ENCODE measurements at regions not wholly inside any gene's neighbourhood (a gene's known extent, or its start where the extent isn't known, plus 50 kb on each side); places are given as distances from the start of the nearest gene placed in this dataset.

DNA sequence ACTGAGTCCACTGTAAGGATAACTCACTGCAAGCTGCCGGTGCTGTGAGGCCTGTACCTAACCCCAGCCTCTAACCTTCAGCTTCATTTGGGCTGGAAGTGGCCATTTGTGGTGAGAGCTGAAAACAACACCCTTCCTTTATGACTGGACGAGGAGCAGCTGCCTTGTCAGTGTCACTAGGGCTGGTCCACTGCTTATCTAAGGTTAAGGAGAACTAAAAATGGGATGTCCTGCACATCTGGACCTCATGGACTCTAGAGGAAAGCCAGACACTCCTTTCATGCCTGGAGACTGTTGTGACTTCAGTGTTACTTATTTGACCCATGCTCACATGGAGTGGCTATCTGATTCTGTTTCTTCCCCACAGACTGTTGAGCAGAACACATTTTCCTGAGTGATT lies 139.9 kb downstream of the ZNF518B start:
- no peak overlapping the region for H3K4me3 Mint-ChIP-seq
- H3K9me3 Mint-ChIP-seq, result no peaks in the 10 kb centered on the region
- H3K4me1 Mint-ChIP-seq, result no peaks in the 10 kb centered on the region
- H3K36me3 Mint-ChIP-seq (ENCODE audit: low read depth), result no peaks in the 10 kb centered on the region
- H3K27me3 Mint-ChIP-seq (ENCODE audit: low read depth), result peaks cover 8% of the 10 kb centered on the region
- H3K27ac Mint-ChIP-seq, result no peak overlapping the region
- TF ChIP-seq, protein P1, sequence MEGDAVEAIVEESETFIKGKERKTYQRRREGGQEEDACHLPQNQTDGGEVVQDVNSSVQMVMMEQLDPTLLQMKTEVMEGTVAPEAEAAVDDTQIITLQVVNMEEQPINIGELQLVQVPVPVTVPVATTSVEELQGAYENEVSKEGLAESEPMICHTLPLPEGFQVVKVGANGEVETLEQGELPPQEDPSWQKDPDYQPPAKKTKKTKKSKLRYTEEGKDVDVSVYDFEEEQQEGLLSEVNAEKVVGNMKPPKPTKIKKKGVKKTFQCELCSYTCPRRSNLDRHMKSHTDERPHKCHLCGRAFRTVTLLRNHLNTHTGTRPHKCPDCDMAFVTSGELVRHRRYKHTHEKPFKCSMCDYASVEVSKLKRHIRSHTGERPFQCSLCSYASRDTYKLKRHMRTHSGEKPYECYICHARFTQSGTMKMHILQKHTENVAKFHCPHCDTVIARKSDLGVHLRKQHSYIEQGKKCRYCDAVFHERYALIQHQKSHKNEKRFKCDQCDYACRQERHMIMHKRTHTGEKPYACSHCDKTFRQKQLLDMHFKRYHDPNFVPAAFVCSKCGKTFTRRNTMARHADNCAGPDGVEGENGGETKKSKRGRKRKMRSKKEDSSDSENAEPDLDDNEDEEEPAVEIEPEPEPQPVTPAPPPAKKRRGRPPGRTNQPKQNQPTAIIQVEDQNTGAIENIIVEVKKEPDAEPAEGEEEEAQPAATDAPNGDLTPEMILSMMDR (IDR thresholded peaks at IDR 0.05; ENCODE audit: unreplicated experiment in 3 of 3), result no peak

DNA sequence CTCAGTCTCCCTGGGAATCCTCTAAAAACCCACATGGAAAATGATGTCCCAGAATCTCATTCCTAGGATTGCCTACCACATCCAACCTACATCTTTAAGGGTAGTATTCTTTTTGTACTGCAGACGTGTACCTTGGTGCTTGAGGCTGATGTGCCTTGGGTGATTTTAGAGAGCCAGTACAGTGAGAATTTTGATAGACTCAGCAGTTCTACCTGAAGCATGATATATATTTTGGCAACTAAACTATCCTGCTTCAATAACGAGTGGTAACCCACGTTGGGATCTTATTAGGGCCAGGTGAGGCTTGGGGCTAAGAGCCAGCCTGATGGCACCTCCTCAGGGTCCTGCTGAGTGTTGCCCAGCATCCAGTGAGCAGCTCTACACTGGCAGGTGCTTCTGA lies 140.4 kb downstream of the ZNF518B start:
- Mint-ChIP-seq H3K9me3 (no peaks in the 10 kb centered on the region), H3K4me3 (no peak overlapping the region), H3K4me1 (no peaks in the 10 kb centered on the region), H3K36me3 (ENCODE audit: low read depth) (no peaks in the 10 kb centered on the region), H3K27me3 (ENCODE audit: low read depth) (peaks cover 8% of the 10 kb centered on the region), H3K27ac (no peak overlapping the region)
- TF ChIP-seq, protein P1 (IDR thresholded peaks at IDR 0.05; ENCODE audit: unreplicated experiment in 3 of 3), result no peak

DNA sequence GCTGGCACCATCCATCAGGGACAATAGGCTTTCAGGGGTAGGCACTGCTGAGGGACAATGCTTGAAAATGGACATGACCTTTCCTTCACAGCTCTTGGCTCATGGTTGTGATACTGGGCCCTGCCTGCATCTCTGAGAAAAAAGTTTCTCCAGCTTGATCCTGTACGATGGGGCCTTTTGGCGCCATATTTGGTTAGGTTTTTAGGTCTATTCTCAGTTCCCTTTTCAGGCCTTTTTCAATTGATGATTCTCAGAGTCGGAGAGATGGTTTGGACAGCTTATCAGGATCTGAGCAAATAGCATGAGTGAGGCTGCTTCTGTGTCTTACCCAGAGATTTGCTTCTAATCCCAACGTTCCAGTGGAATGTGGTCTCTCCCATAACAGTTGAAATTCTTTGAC lies 141.6 kb downstream of the ZNF518B start:
- no peaks in the 10 kb centered on the region for H3K9me3 Mint-ChIP-seq
- H3K27ac Mint-ChIP-seq, result no peak overlapping the region
- no peaks in the 10 kb centered on the region for H3K4me1 Mint-ChIP-seq
- no peaks in the 10 kb centered on the region for H3K36me3 Mint-ChIP-seq (ENCODE audit: low read depth)
- TF ChIP-seq, protein P1 (IDR thresholded peaks at IDR 0.05; ENCODE audit: unreplicated experiment in 3 of 3), result no peak
- H3K4me3 Mint-ChIP-seq, result no peak overlapping the region
- peaks cover 8% of the 10 kb centered on the region for H3K27me3 Mint-ChIP-seq (ENCODE audit: low read depth)

DNA sequence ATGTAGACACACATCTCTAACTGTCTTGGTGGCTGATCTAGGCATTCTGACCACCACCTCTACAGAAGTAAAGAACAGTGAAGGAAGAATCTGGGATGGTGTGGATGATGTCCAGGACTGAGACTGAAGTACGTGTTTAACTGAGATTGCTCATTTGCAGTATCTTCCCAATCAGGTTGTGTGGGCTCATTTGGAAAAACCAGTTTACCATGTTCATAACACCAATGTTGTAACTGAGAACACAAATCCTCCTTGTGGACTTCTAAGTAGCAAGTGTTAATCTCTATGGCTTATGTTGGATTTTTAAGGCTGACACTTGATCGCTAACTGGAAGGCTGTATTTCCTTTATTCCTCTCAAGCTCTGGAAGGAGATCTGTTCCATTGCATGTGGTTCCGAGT lies 144.7 kb downstream of the ZNF518B start:
- Mint-ChIP-seq H3K27me3 (ENCODE audit: low read depth) (peaks cover 8% of the 10 kb centered on the region), H3K27ac (no peak overlapping the region), H3K4me1 (no peaks in the 10 kb centered on the region), H3K36me3 (ENCODE audit: low read depth) (no peaks in the 10 kb centered on the region), H3K4me3 (no peak overlapping the region), H3K9me3 (no peaks in the 10 kb centered on the region)
- TF ChIP-seq, protein P1 (IDR thresholded peaks at IDR 0.05; ENCODE audit: unreplicated experiment in 3 of 3), result no peak

DNA sequence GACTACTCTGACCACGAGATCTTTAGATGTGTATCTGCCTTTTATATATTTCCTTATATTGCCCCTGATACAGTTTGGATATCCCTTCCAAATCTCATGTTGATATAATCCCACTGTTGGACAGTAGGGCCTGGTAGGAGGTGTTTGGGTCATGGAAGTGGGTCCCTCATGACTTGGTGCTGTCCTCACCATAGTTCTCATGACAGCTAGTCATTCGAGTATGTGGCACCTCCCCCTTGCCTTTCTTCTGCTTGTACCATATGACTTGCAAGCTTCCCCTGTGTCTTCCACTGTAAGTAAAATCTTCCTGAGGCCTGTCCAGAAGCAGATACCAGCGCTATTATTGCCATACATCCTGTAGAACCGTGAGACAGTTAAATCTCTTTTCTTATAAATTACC lies 145.3 kb downstream of the ZNF518B start:
- Mint-ChIP-seq H3K36me3 (ENCODE audit: low read depth) (no peaks in the 10 kb centered on the region), H3K9me3 (no peaks in the 10 kb centered on the region), H3K4me1 (no peaks in the 10 kb centered on the region), H3K27me3 (ENCODE audit: low read depth) (peaks cover 8% of the 10 kb centered on the region), H3K27ac (no peak overlapping the region), H3K4me3 (no peak overlapping the region)
- TF ChIP-seq, protein P1 (IDR thresholded peaks at IDR 0.05; ENCODE audit: unreplicated experiment in 3 of 3), result no peak

DNA sequence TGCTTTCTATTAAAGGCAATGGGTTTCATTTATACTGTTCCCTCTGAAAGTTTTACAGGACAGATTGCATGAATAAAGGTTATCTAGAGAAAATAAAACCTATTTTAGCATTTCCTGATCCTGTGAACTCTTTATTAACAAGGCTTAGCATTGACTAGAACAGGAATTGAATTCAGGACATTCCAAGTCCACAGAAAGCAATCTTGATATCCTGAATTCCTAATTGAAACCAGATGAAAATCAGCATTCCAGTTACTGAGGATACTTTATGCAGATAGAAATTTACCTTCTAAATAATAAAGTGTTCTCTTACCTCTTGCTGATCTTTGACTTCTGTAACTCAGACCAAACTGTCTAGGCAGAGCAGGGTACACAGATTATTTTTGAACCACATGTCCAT lies 151.4 kb downstream of the ZNF518B start:
- H3K9me3 Mint-ChIP-seq, result no peaks in the 10 kb centered on the region
- H3K36me3 Mint-ChIP-seq (ENCODE audit: low read depth), result no peaks in the 10 kb centered on the region
- no peak overlapping the region for H3K27ac Mint-ChIP-seq
- peaks cover 3% of the 10 kb centered on the region for H3K27me3 Mint-ChIP-seq (ENCODE audit: low read depth)
- TF ChIP-seq, protein P1 (IDR thresholded peaks at IDR 0.05; ENCODE audit: unreplicated experiment in 3 of 3), result no peak
- H3K4me3 Mint-ChIP-seq, result no peak overlapping the region
- H3K4me1 Mint-ChIP-seq, result no peaks in the 10 kb centered on the region
